GM18502 (cell line): ENCODE measurements at regions not wholly inside any gene's neighbourhood (a gene's known extent, or its start where the extent isn't known, plus 50 kb on each side); places are given as distances from the start of the nearest gene placed in this dataset.

Source experiments
- ATAC-seq: cut with Tn5 transposase; IDR thresholded peaks from one replicate; pipeline ENCODE4 v1.9.1; 2021; ENCODE audit warnings: mild to moderate bottlenecking; ENCODE audit not compliant: unreplicated experiment, poor library complexity

DNA sequence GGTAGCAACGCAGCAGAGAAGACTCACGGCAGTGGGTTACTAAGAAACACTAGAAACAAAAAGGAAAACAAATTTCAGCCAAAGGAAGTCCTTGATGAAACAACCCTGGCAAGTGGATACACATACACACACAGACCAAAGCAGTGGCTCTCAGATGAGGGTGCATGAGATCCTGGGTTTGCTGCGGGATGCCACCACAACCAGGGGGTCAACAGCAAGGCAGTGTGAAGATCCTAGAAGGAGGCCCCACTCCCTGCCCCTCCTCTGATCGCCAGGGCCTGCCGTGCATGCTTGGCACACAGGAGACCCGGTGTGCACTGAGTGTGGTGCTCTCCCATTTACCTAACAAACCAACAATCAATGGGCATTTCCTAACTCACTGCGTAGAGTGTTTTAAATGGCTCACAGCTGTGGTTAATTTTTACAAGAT, 252.3 kb upstream of the KLF14 start:
- no peak for ATAC-seq

DNA sequence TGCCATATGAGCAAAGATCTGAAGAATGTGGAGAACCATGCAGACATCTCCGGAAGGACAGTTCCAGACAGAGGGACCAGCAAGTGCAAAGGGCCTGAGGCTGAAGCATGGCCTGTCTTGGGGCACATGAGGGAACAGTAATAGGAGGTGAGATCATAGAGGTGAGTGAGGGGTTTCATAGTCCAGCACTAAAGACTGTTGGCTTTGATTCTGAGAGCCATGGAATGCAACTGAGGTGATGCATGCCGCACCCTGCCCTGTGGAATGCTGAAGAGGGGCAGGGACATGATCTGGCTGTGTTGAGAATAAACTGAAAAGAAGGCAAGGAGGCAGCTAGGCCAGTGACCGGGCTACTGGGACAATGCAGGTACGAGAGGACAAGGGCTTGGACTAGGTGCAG, 253.1 kb upstream of the KLF14 start:
- ATAC-seq: no peak

GRCh38 chr7:130988443-130988842, 254.4 kb upstream of the KLF14 start:
- ATAC-seq: no peak

- no peak for ATAC-seq
Observed at GRCh38 chr7:130989101-130989795, 255.2 kb upstream of the KLF14 start.

- no peak for ATAC-seq
Observed at GRCh38 chr7:130990178-130990832, 256.3 kb upstream of the KLF14 start.

- peak; percentile 72 for ATAC-seq
Observed at GRCh38 chr7:130993671-130994365, 259.8 kb upstream of the KLF14 start.

- peak; percentile 48 for ATAC-seq
Observed at GRCh38 chr7:130994378-130995115, 260.5 kb upstream of the KLF14 start.

DNA sequence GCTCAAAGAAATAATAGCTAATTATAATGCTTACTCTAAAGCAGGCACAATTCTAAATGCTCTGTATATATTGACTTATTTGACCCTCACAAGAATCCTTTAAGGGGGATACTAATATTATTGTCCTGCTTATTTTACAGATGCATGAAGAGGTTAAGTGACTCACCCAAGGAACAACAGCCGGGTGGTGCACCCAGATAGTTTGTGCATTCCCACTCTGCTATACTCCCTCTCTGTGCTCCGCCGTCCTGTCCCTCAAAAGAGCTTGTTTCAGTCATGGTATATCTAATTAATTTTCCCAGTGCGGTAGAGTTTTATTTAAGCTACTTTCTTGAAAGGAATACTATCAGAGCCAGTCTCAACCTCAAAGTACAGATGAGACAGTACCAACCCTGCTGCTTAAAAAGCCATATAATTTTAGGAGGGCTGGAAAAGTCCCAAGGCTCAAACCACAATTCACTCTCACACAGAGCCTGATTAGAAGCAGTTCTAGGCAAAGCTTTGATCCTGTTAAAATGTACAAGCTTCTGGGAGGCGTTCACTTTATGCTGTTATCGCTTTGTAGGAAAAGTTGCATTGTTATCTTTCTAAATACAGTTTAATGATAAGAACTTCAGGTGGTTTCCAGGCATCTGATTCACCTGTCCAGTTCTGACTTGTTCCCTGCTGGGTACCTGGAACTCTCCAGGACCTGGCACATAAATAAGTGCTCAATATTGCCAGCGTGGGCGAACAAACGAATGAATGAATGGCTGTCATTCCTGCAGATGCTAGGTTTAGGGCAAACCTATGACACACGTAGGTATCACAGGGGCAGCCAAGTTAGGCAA, 261.5 kb upstream of the KLF14 start:
- ATAC-seq: no peak

GRCh38 chr7:130996205-130996832, 262.3 kb upstream of the KLF14 start:
- no peak for ATAC-seq

DNA sequence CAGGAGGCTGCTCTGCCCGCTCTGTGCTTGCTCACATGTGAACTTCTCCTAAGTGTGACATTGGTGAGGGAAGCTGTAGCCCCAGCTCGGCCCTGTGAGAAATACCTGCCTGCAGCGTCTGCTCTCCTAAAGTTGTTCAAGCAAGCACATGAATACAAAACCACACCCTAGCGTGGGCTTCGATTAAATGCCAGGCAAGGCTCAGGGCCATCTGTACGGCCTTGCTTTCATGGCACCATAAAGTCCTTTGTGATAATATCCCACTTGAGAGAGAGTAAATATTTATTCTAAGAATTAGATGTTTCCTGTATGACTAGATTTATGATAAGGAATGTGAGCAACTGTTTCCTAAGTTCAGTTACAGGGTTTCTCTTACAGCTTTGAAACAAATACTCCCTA, 262.8 kb upstream of the KLF14 start:
- no peak for ATAC-seq

DNA sequence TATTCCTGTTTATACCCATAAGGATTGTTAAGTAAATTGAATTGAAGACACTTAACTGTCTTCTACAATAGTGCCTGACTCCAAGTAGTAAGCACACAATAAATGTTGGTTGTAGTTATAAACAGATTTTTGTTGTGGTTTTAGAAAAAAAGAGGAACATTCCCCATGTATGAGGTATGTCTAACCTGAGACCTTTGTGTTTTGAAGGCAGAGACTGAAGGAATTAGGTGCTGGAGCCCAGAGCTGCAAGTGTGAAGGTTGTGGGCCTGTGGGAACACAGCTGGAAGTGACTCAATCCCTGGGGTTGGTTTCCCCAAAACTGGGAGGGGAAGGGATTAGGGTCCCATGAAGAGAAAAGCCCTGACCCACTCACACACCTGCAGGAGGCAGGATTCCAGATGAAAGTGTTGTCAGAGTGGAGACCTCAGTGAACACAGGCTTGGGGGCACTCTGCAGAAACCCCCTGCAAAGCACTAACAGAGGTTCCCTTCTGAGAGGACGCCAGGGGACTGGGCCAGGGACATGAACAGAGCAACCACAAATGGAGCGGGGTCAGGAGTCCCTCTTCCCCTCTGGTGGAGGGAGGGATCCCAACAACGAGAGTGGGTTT, 265.1 kb upstream of the KLF14 start:
- ATAC-seq: no peak

DNA sequence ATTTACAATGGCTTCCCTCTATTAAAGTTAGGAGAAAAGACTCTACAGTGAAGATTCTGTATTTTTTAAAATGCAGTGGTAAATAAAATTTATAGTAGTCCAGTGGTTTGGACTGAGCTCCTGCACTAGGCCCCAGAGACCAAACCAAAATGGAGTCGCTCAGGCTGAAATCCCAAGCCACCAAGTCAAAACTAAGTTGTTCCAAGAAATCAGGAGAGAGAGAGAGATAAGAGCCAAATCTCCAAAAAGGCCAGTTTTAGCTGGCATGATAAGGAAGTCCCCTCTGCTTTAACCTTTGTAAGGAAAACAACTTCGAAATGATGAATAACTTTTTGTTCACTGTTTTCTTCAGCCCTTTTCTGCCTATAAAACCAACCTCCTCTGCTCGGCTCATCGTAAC, 265.9 kb upstream of the KLF14 start:
- no peak for ATAC-seq

DNA sequence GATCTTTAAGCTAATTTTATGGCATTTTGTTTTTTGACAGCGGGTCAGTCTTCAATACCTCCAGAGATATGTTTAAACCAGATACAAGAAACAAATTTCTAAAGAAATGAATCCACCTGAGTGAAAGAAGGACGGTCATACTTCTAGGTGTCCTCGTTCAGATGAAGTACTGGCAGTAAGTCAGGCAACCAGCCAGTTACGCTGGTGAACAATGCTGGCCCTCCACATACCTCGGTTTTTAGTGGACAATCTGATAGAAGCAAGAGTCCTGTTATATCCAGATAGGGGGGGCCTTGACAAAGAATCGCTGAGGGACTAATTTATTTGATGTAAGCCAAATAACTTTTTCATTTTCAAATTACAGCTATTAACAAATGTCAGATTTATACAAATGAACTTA, 266.4 kb upstream of the KLF14 start:
- no peak for ATAC-seq

GRCh38 chr7:131000873-131001272, 266.9 kb upstream of the KLF14 start:
- no peak for ATAC-seq

- no peak for ATAC-seq
Observed at GRCh38 chr7:131002600-131002999, 268.6 kb upstream of the KLF14 start.

- ATAC-seq: no peak
Observed at GRCh38 chr7:131003634-131004033, 269.6 kb upstream of the KLF14 start.

DNA sequence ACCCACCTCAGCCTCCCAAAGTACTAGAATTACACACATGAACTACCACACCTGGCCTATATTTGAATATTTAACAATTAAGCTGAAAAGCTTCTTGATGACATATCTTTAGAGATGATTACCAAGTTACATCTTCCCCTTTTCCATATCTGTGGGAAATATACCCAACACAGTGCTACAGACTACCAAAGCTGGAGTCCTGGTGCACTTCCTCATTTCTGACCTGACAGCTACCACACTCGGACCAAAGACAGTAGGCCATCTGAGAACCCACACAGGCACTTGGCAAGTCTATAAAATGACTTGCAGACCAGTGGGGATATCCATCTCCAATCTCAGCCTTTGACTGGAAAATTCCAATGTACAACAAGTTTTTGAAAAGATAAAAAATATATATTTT, 270.4 kb upstream of the KLF14 start:
- no peak for ATAC-seq

DNA sequence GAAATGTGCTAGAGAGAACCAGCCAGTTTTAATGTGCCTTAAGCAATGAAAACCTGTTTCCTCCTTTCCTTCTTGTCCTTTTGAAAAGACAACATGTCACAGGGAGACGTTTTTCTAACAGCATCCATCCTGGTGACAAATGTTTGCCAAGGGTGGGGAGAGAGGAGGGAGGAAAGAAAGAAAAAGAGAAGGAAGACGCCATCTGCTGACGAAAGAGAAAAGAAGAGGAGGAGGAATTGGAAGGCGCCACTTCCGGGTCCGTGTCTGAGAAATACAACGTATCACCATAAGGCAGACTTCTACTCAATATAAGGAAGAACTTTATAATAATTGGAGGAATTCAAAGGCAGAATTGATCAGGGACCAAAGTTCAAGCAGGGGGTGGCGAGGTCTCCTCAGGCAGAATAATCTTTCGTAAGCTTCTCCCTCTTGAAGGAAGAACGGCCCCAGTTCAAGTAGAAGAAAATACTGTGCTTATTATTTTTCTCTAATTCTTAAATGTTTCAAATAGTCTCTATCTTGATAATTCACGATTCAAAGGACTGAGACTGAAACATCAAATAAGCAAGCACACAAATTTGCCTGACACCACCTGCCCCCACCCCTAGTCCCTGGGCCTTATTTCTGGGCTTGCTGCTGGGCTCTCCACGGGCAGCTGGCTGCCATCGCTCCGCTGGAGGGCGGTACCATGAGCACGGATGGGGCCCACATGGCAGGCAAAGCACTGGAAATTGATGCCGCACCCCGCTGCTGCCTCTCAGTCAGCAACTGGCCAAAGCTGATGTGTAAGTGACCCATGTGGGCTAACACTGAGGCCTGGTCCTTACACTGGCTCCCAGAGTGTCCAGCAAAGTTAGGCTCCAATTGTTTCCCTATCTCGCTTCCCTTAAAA, 273.7 kb upstream of the KLF14 start:
- ATAC-seq: peak; percentile 50
